ENCODE measurements at regions not wholly inside any gene's neighbourhood (a gene's known extent, or its start where the extent isn't known, plus 50 kb on each side); places are given as distances from the start of the nearest gene placed in this dataset.
A peak's percentile ranks its signal among the peaks of the same experiment; 100 is the strongest.

DNA sequence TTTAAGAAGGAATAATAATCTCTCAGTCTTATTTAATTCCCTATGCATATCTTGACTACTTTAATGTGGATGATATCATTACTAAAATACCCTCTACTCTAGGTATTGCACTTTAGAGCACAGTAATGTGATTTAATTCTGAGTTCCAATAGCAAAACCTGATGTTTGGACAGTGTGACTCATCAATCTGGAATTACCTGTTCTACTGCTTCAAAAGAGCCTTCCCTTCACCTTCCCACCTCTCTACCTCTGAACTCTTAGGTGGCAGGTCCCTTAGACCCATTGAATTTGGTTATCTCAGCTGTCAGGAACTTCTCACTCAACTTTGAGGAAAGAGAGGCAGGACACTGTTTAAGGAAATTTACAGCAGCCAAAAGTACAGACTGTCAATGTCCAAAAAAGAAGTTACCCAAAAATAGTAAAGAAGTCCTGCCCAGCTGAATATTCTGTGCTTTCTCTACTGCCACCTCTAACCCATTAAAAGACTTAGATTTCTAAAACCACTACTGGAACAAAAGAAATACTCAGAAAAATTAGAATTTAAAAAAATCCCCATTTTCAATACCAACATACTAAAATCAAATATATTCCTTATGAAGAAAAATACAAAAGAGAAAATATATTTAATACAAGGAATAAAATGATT, 123.1 kb upstream of the GPM6A start:
- Mint-ChIP-seq H3K27me3 (ENCODE audit: low read depth) (no peaks in the 10 kb centered on the region), H3K9me3 (no peaks in the 10 kb centered on the region), H3K36me3 (ENCODE audit: low read depth) (no peaks in the 10 kb centered on the region), H3K27ac (no peak overlapping the region), H3K4me3 (no peak overlapping the region), H3K4me1 (no peaks in the 10 kb centered on the region)
- TF ChIP-seq CTCF (IDR thresholded peaks at IDR 0.05; ENCODE audit: unreplicated experiment in 3 of 3), result no peak

DNA sequence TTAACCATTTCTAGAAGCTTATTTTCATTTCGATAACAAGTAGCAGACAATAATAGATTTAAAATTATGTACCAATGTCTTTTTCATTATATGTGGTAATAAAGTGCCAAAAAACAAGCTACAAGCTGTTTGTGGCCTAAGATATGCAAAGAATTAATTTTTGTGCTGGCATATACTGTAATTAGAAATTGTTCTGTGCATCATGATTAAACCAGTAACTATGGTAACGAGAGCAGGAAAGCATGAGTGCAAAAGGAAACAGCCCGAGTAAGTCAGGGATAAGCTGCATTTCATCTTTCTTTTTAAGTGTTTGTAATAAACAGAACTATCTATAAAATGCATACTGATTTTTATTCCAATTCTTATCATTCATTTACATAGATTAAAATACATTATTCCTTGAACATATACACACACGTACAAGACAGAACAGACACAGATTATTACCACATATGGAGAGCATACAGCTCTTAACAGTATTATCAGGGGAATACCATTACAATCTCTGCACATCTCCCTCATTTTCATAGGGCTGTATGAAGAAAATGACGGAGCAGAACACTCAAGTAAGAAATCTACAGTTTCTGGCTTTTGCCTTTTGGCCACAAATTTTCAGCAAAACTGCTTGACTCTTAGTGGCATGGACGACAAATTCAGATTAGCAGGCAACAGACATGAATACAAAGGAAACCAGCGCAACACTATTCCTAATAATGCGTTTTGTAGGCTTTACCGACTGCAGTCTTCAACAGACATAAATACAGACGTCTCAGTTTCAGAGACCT, 121.3 kb upstream of the WDR17 start:
- no peak for TF ChIP-seq CTCF (IDR thresholded peaks at IDR 0.05; ENCODE audit: unreplicated experiment in 3 of 3)
- Mint-ChIP-seq H3K4me1 (no peaks in the 10 kb centered on the region), H3K27me3 (ENCODE audit: low read depth) (no peaks in the 10 kb centered on the region), H3K9me3 (no peaks in the 10 kb centered on the region), H3K27ac (no peak overlapping the region), H3K36me3 (ENCODE audit: low read depth) (no peaks in the 10 kb centered on the region), H3K4me3 (no peak overlapping the region)

GRCh38 chr4:175946472-175947116, 119.0 kb upstream of the WDR17 start:
- H3K27ac Mint-ChIP-seq, result no peak overlapping the region
- no peaks in the 10 kb centered on the region for H3K27me3 Mint-ChIP-seq (ENCODE audit: low read depth)

GRCh38 chr4:175947117-175947722, 118.4 kb upstream of the WDR17 start:
- Mint-ChIP-seq H3K9me3 (no peaks in the 10 kb centered on the region), H3K4me1 (no peaks in the 10 kb centered on the region), H3K27me3 (ENCODE audit: low read depth) (no peaks in the 10 kb centered on the region), H3K27ac (no peak overlapping the region), H3K36me3 (ENCODE audit: low read depth) (no peaks in the 10 kb centered on the region), H3K4me3 (no peak overlapping the region)
- TF ChIP-seq CTCF (IDR thresholded peaks at IDR 0.05; ENCODE audit: unreplicated experiment in 3 of 3), result peak; percentile 55 to 84 (median 64)

More at GRCh38 chr4:175946472-175947116, 119.0 kb upstream of the WDR17 start:
- Mint-ChIP-seq H3K9me3 (no peaks in the 10 kb centered on the region), H3K4me1 (no peaks in the 10 kb centered on the region), H3K4me3 (no peak overlapping the region), H3K36me3 (ENCODE audit: low read depth) (no peaks in the 10 kb centered on the region)
- TF ChIP-seq CTCF (IDR thresholded peaks at IDR 0.05; ENCODE audit: unreplicated experiment in 3 of 3), result no peak

- Mint-ChIP-seq H3K27ac (no peak overlapping the region), H3K4me3 (no peak overlapping the region), H3K36me3 (ENCODE audit: low read depth) (no peaks in the 10 kb centered on the region), H3K4me1 (no peaks in the 10 kb centered on the region), H3K27me3 (ENCODE audit: low read depth) (no peaks in the 10 kb centered on the region), H3K9me3 (no peaks in the 10 kb centered on the region)
- TF ChIP-seq CTCF (IDR thresholded peaks at IDR 0.05; ENCODE audit: unreplicated experiment in 3 of 3), result no peak
Observed at GRCh38 chr4:175951794-175952193, 113.8 kb upstream of the WDR17 start.

Measured in nephron (organoid).